Ovary (tissue), 7 donors: ENCODE measurements at regions not wholly inside any gene's neighbourhood (a gene's known extent, or its start where the extent isn't known, plus 50 kb on each side); places are given as distances from the start of the nearest gene placed in this dataset.

Source experiments
- DNase-seq, 5 donors: peaks; one replicate each; pipeline ENCODE4 v3.0.0-alpha.2; 2019 to 2020
- H3K27ac ChIP-seq, 2 donors: fragments of 200-600 bp; one replicate each; pipeline versions ENCODE4 v1.5.1 to v1.8.0; 2019 to 2022
- H3K27me3 ChIP-seq: fragments of 200-600 bp; one replicate; pipeline ENCODE4 v1.8.0; 2022
- H3K36me3 ChIP-seq: fragments of 200-600 bp; sonication (generic); one replicate; pipeline ENCODE4 v1.5.1; 2019
- H3K4me1 ChIP-seq: one replicate; pipeline ENCODE4 v1.8.1; 2013; ENCODE audit warnings: mild to moderate bottlenecking, moderate library complexity; ENCODE audit not compliant: insufficient read depth
- H3K4me3 ChIP-seq: fragments of 200-600 bp; sonication (generic); one replicate; pipeline ENCODE4 v1.5.1; 2017
- H3K9me3 ChIP-seq, 2 donors: fragments of 200-600 bp in 1 of 2; sonication (generic) in 1 of 2; one replicate each; pipeline versions ENCODE4 v1.5.1 to v1.8.1; 2013 to 2019; ENCODE audit warnings: mild to moderate bottlenecking in 1 of 2, moderate library complexity in 1 of 2
- CTCF ChIP-seq, 3 donors: fragments of 450-650 bp in 2 of 3; fragments of 200-600 bp in 1 of 3; IDR thresholded peaks; one replicate each; pipeline versions ENCODE4 v1.5.1 to v1.8.0; 2016 to 2022; ENCODE audit warnings: antibody characterized with exemption in 3 of 3, mild to moderate bottlenecking in 1 of 3
- EP300 ChIP-seq: sonication (generic); formaldehyde crosslinking; IDR thresholded peaks from one replicate; pipeline ENCODE4 v1.6.1; 2017; ENCODE audit warnings: antibody characterized with exemption
- POLR2A ChIP-seq: fragments of 450-650 bp; IDR thresholded peaks from one replicate; pipeline ENCODE4 v1.6.1; 2017; ENCODE audit warnings: antibody characterized with exemption, mild to moderate bottlenecking, moderate library complexity
- WGBS, 3 donors: extraction: QIAGEN DNeasy Blood & Tissue Kit in 1 of 3; methylation state at CpG; one replicate each; pipeline versions ENCODE4 v1.1.5 to v1.1.7; 2013 to 2017; 5-methylcytosine and 5-hydroxymethylcytosine counted together
- intact Hi-C, 4 donors: fragments of 100-400 bp; cut with DNase I; formaldehyde crosslinking; loops; one replicate each; pipeline versions ENCODE4 v1.11.0 to v1.15.1; 2022 to 2023
- donor health status: DM: no; HTN: no; CAD: no; lungs with moderate emphysema.
- donor health status: DM: no; HTN: no; CAD: no.
- donor health status: Bipolar disorder and iron deficiency.
- donor health status: DM: no; HTN: no; CAD: no.
- donor health status: DM: yes; HTN: yes; CAD: no.

GRCh38 chr1:235011064-235011598, 117.5 kb downstream of the TOMM20 start:
- DNase-seq: no peak
- no peaks in the 10 kb centered on the region for H3K9me3 ChIP-seq

GRCh38 chr1:235009561-235010306, 118.9 kb downstream of the TOMM20 start:
- H3K27ac ChIP-seq: no peak overlapping the region
- no peaks in the 10 kb centered on the region for H3K27me3 ChIP-seq
- no peak overlapping the region for H3K4me3 ChIP-seq
- H3K9me3 ChIP-seq: no peaks in the 10 kb centered on the region
- H3K4me1 ChIP-seq: no peaks in the 10 kb centered on the region
- DNase-seq: no peak
- intact Hi-C loops: no loop called here
- no peaks in the 10 kb centered on the region for H3K36me3 ChIP-seq
- WGBS, 3 donors: 91 to 97% (median 96%) methylated on average over 13 of the region's 13 CpGs
- TF ChIP-seq CTCF (IDR thresholded peaks at IDR 0.05): no peak
- TF ChIP-seq POLR2A: no peak
- no peak for TF ChIP-seq EP300

More at GRCh38 chr1:235011064-235011598, 117.5 kb downstream of the TOMM20 start:
- WGBS, 3 donors: 68 to 76% (median 71%) methylated on average over 7 of the region's 7 CpGs
- Histone ChIP-seq H3K4me1 (no peaks in the 10 kb centered on the region), H3K4me3 (no peak overlapping the region), H3K27ac (no peak overlapping the region), H3K36me3 (no peaks in the 10 kb centered on the region), H3K27me3 (no peaks in the 10 kb centered on the region)
- no peak for TF ChIP-seq EP300
- no peak for TF ChIP-seq POLR2A
- intact Hi-C loops: no loop called here

GRCh38 chr1:235009074-235009473, 119.6 kb downstream of the TOMM20 start:
- WGBS, 3 donors: 83 to 97% (median 83%) methylated on average over 7 of the region's 7 CpGs
- Histone ChIP-seq H3K27ac (no peak overlapping the region), H3K4me3 (no peak overlapping the region), H3K9me3 (no peaks in the 10 kb centered on the region), H3K36me3 (no peaks in the 10 kb centered on the region), H3K4me1 (no peaks in the 10 kb centered on the region), H3K27me3 (no peaks in the 10 kb centered on the region)
- intact Hi-C loops: no loop called here
- no peak for DNase-seq
- TF ChIP-seq CTCF (IDR thresholded peaks at IDR 0.05): no peak
- no peak for TF ChIP-seq EP300
- TF ChIP-seq POLR2A: no peak

- TF ChIP-seq POLR2A (no peak), CTCF (IDR thresholded peaks at IDR 0.05) (no peak), EP300 (no peak)
- intact Hi-C loops: no loop called here
- DNase-seq: no peak
- Histone ChIP-seq H3K27ac (no peak overlapping the region), H3K4me3 (no peak overlapping the region), H3K9me3 (no peaks in the 10 kb centered on the region), H3K36me3 (no peaks in the 10 kb centered on the region), H3K27me3 (no peaks in the 10 kb centered on the region), H3K4me1 (no peaks in the 10 kb centered on the region)
These were observed 120.4 kb downstream of the TOMM20 start for GRCh38 chr1:235008239-235008638.

GRCh38 chr1:235006816-235007215, 121.8 kb downstream of the TOMM20 start:
- Histone ChIP-seq H3K4me3 (no peak overlapping the region), H3K27me3 (no peaks in the 10 kb centered on the region), H3K27ac (no peak overlapping the region), H3K36me3 (no peaks in the 10 kb centered on the region), H3K9me3 (no peaks in the 10 kb centered on the region), H3K4me1 (no peaks in the 10 kb centered on the region)
- intact Hi-C loops: no loop called here
- 50 to 68% (median 64%) methylated on average over 5 of the region's 5 CpGs for WGBS, 3 donors
- TF ChIP-seq CTCF (IDR thresholded peaks at IDR 0.05) (no peak), POLR2A (no peak), EP300 (no peak)
- DNase-seq: no peak
